B cell (primary cell): ENCODE measurements at regions not wholly inside any gene's neighbourhood (a gene's known extent, or its start where the extent isn't known, plus 50 kb on each side); places are given as distances from the start of the nearest gene placed in this dataset.

Experiments
- ATAC-seq: fragments of 200-7000 bp; cut with Tn5 transposase; one replicate; pipeline ENCODE4 v1.10.0; 2021; ENCODE audit warnings: low read depth, mild to moderate bottlenecking, moderate number of reproducible peaks, moderate library complexity
- CTCF ChIA-PET: fragments of 350-600 bp; sonication (Branson Sonifier 250); formaldehyde crosslinking; loops from one replicate; lab custom pipeline; 2021; ENCODE audit warnings: antibody characterized with exemption, inconsistent platforms; lab: Charles Lee
- POLR2A ChIA-PET: fragments of 350-600 bp; sonication (Branson Sonifier 250); formaldehyde crosslinking; loops from one replicate; lab custom pipeline; 2021; ENCODE audit warnings: antibody characterized with exemption; lab: Charles Lee
- DNase-seq: peaks from one replicate; pipeline ENCODE4 v3.0.0; 2013
- H2AFZ ChIP-seq: 2 replicates; pipeline ENCODE4 v1.6.1; 2012; ENCODE audit warnings: mild to moderate bottlenecking, low read depth, low read length; ENCODE audit not compliant: insufficient read depth, poor library complexity, severe bottlenecking
- H3K27ac ChIP-seq, 2 donors: 1 replicate in 1 of 2; 2 replicates in 1 of 2; pipeline ENCODE4 v1.5.1; 2012 to 2013; ENCODE audit warnings: low read length in 2 of 2, mild to moderate bottlenecking in 2 of 2, moderate library complexity in 1 of 2
- H3K27me3 ChIP-seq, 4 experiments: fragments of 200-600 bp in 1 of 4; sonication (generic) in 1 of 4; replicated peaks in 1 of 4; 1 replicate in 2 of 4; 2 replicates in 2 of 4; pipeline versions ENCODE4 v1.6.1 to v1.7.0; 2013 to 2016; ENCODE audit warnings: low read length in 3 of 4, mild to moderate bottlenecking in 2 of 4, mixed read lengths in 1 of 4, moderate library complexity in 1 of 4; ENCODE audit not compliant: insufficient read depth in 4 of 4, control insufficient read depth in 3 of 4; ENCODE audit errors: control extremely low read depth in 1 of 4
- H3K36me3 ChIP-seq, 2 experiments: replicated peaks in 1 of 2; 1 replicate in 1 of 2; 2 replicates in 1 of 2; pipeline versions ENCODE4 v1.6.1 to v1.7.1; 2013; ENCODE audit warnings: low read length in 1 of 2; ENCODE audit not compliant: insufficient read depth in 2 of 2, control insufficient read depth in 1 of 2; ENCODE audit errors: control extremely low read depth in 1 of 2, extremely low read depth in 1 of 2
- H3K4me1 ChIP-seq, 2 donors: fragments of 200-600 bp in 1 of 2; sonication (generic) in 1 of 2; 1 replicate in 1 of 2; 2 replicates in 1 of 2; pipeline versions ENCODE4 v1.5.1 to v1.6.1; 2013 to 2017; ENCODE audit warnings: low read length in 2 of 2; ENCODE audit not compliant: control insufficient read depth in 2 of 2, insufficient read depth in 2 of 2
- H3K4me2 ChIP-seq: replicated peaks from 2 replicates; pipeline ENCODE3; 2012; ENCODE audit warnings: mild to moderate bottlenecking, low read depth, low read length; ENCODE audit not compliant: poor library complexity, severe bottlenecking
- H3K4me3 ChIP-seq, 5 experiments: fragments of 200-600 bp in 1 of 5; sonication (generic) in 1 of 5; 1 replicate in 3 of 5; 2 replicates in 2 of 5; pipeline versions ENCODE4 v1.5.1 to v1.7.0; 2011 to 2016; ENCODE audit warnings: low read length in 4 of 5, mild to moderate bottlenecking in 4 of 5, low read depth in 2 of 5, control low read depth in 1 of 5, moderate library complexity in 1 of 5; ENCODE audit not compliant: insufficient read depth in 1 of 5; ENCODE audit errors: control extremely low read depth in 1 of 5, extremely low read depth in 1 of 5
- H3K79me2 ChIP-seq: fragments of 200-600 bp; sonication (generic); one replicate; pipeline ENCODE4 v1.6.0; 2016; ENCODE audit warnings: low read length; ENCODE audit not compliant: control insufficient read depth, insufficient read depth
- H3K9ac ChIP-seq: fragments of 200-600 bp; sonication (generic); 2 replicates; pipeline ENCODE4 v1.6.1; 2017; ENCODE audit warnings: mild to moderate bottlenecking, low read length, moderate library complexity
- H3K9me3 ChIP-seq, 3 donors: one replicate each; pipeline versions ENCODE4 v1.6.1 to v1.7.1; 2013; ENCODE audit warnings: low read length in 2 of 3; ENCODE audit not compliant: control insufficient read depth in 2 of 3, insufficient read depth in 1 of 3; ENCODE audit errors: control extremely low read depth in 1 of 3
- H4K20me1 ChIP-seq: 2 replicates; pipeline ENCODE4 v1.6.0; 2012; ENCODE audit warnings: mild to moderate bottlenecking, low read length; ENCODE audit not compliant: insufficient read depth, control insufficient read depth, poor library complexity, severe bottlenecking
- H3K27ac Mint-ChIP-seq: one replicate; pipeline ENCODE4 v1.8.0; 2021; ENCODE audit warnings: mixed read lengths
- H3K27me3 Mint-ChIP-seq: one replicate; pipeline ENCODE4 v1.8.0; 2021; ENCODE audit warnings: mixed read lengths
- H3K4me1 Mint-ChIP-seq: one replicate; pipeline ENCODE4 v1.8.0; 2021; ENCODE audit warnings: mixed read lengths
- H3K4me3 Mint-ChIP-seq: one replicate; pipeline ENCODE4 v1.8.0; 2021; ENCODE audit warnings: mixed read lengths
- H3K9me3 Mint-ChIP-seq: one replicate; pipeline ENCODE4 v1.8.0; 2022; ENCODE audit warnings: mixed read lengths; ENCODE audit not compliant: insufficient read depth
- EZH2 ChIP-seq: IDR thresholded peaks from 2 replicates; pipeline ENCODE4 v1.6.1; 2012; ENCODE audit warnings: borderline replicate concordance, low read depth, mild to moderate bottlenecking, moderate library complexity, low read length; ENCODE audit not compliant: insufficient read depth, poor library complexity, severe bottlenecking
- WGBS: methylation state at CpG from one replicate; pipeline ENCODE4 v1.1.5; 2013; ENCODE audit warnings: missing lambda C conversion rate; ENCODE audit not compliant: insufficient coverage; 5-methylcytosine and 5-hydroxymethylcytosine counted together
- intact Hi-C: fragments of 100-400 bp; cut with micrococcal nuclease; formaldehyde crosslinking; loops from one replicate; pipeline ENCODE4 v1.10.0; 2022
- TF ChIP-seq, protein P1 (sequence below): fragments of 200-600 bp; IDR thresholded peaks from one replicate; pipeline ENCODE4 v1.8.0; 2022; ENCODE audit warnings: antibody characterized with exemption, mild to moderate bottlenecking

DNA sequence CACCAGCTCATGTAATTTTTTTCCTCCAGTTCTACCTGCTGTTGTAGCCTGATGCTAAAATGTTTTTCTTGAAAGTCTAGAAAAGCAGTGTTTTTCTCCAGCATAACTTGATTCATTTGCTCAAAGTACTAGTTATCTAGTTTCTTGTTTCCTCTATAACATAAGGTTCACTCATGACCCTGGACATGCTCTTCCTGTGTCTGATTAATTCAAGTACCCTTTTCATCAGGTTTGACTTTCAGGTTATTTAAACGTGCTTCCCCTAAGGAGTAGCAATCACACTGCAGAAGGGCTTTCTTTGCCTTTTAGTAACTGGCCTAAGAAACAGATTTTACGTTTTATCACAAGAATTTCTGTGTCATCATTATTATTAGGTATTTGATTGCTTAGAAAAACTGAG is 66.8 kb upstream of the EGFL6 start:
- Mint-ChIP-seq H3K4me3 (no peak overlapping the region), H3K9me3 (no peaks in the 10 kb centered on the region)

GRCh38 chrX:13499736-13500135 is 69.7 kb upstream of the EGFL6 start:
- Histone ChIP-seq H3K9ac (no peak overlapping the region), H3K27ac (no peak overlapping the region), H3K4me2 (no peak overlapping the region), H3K4me3 (no peak overlapping the region), H3K36me3 (no peaks in the 10 kb centered on the region), H3K27me3 (no peaks in the 10 kb centered on the region), H3K9me3 (no peaks in the 10 kb centered on the region), H4K20me1 (no peaks in the 10 kb centered on the region), H3K79me2 (no peaks in the 10 kb centered on the region), H2AFZ (no peak overlapping the region), H3K4me1 (no peaks in the 10 kb centered on the region)
- no CpG with 5 or more reads among the region's 2 CpGs for WGBS
- Mint-ChIP-seq H3K9me3 (no peaks in the 10 kb centered on the region), H3K27me3 (no peaks in the 10 kb centered on the region), H3K4me3 (no peak overlapping the region), H3K4me1 (no peaks in the 10 kb centered on the region), H3K27ac (no peak overlapping the region)
- POLR2A ChIA-PET: no interaction called here
- intact Hi-C loops: loop anchor here (10.0 kb wide), 1 partner anchor 1745 kb away; no protein-coding TSS in a partner anchor
- CTCF ChIA-PET: no interaction called here
- ATAC-seq: no peak
- no peak for DNase-seq
- TF ChIP-seq EZH2: no peak
- TF ChIP-seq, protein P1, sequence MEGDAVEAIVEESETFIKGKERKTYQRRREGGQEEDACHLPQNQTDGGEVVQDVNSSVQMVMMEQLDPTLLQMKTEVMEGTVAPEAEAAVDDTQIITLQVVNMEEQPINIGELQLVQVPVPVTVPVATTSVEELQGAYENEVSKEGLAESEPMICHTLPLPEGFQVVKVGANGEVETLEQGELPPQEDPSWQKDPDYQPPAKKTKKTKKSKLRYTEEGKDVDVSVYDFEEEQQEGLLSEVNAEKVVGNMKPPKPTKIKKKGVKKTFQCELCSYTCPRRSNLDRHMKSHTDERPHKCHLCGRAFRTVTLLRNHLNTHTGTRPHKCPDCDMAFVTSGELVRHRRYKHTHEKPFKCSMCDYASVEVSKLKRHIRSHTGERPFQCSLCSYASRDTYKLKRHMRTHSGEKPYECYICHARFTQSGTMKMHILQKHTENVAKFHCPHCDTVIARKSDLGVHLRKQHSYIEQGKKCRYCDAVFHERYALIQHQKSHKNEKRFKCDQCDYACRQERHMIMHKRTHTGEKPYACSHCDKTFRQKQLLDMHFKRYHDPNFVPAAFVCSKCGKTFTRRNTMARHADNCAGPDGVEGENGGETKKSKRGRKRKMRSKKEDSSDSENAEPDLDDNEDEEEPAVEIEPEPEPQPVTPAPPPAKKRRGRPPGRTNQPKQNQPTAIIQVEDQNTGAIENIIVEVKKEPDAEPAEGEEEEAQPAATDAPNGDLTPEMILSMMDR: no peak

More for the DNA sequence above, 66.8 kb upstream of the EGFL6 start:
- intact Hi-C loops: loop anchor here (10.0 kb wide), 1 partner anchor 1742 kb away; no protein-coding TSS in a partner anchor
- H3K4me1 Mint-ChIP-seq: no peaks in the 10 kb centered on the region
- H3K27ac Mint-ChIP-seq: no peak overlapping the region
- H3K4me3 ChIP-seq: no peak overlapping the region
- no peaks in the 10 kb centered on the region for H3K36me3 ChIP-seq
- POLR2A ChIA-PET: no interaction called here
- no peaks in the 10 kb centered on the region for H3K27me3 ChIP-seq
- no peaks in the 10 kb centered on the region for H3K9me3 ChIP-seq
- no peak for ATAC-seq
- no CpG with 5 or more reads among the region's 2 CpGs for WGBS
- H4K20me1 ChIP-seq: no peaks in the 10 kb centered on the region
- H3K79me2 ChIP-seq: no peaks in the 10 kb centered on the region
- no peak overlapping the region for H3K27ac ChIP-seq
- H3K9ac ChIP-seq: no peak overlapping the region
- TF ChIP-seq, protein P1: no peak
- TF ChIP-seq EZH2: no peak
- DNase-seq: no peak
- CTCF ChIA-PET: no interaction called here
- no peak overlapping the region for H3K4me2 ChIP-seq
- no peaks in the 10 kb centered on the region for H3K4me1 ChIP-seq
- no peak overlapping the region for H2AFZ ChIP-seq
- no peaks in the 10 kb centered on the region for H3K27me3 Mint-ChIP-seq
